Glutamatergic neuron (in vitro differentiated cells): ENCODE measurements at regions not wholly inside any gene's neighbourhood (a gene's known extent, or its start where the extent isn't known, plus 50 kb on each side); places are given as distances from the start of the nearest gene placed in this dataset.

Experiments
- DNase-seq: peaks from one replicate; pipeline ENCODE4 v3.0.0; 2022
- H3K27ac Mint-ChIP-seq: one replicate; pipeline ENCODE4 v1.8.0; 2020; ENCODE audit warnings: mild to moderate bottlenecking, mixed read lengths, inconsistent platforms; ENCODE audit not compliant: unreplicated experiment
- H3K27me3 Mint-ChIP-seq: one replicate; pipeline ENCODE4 v1.8.0; 2020; ENCODE audit warnings: mild to moderate bottlenecking, moderate library complexity, mixed read lengths, inconsistent platforms; ENCODE audit not compliant: unreplicated experiment
- H3K36me3 Mint-ChIP-seq: one replicate; pipeline ENCODE4 v1.8.0; 2020; ENCODE audit warnings: mild to moderate bottlenecking, mixed read lengths, inconsistent platforms; ENCODE audit not compliant: unreplicated experiment
- H3K4me1 Mint-ChIP-seq: one replicate; pipeline ENCODE4 v1.8.0; 2020; ENCODE audit warnings: mild to moderate bottlenecking, low read depth, mixed read lengths, inconsistent platforms; ENCODE audit not compliant: unreplicated experiment
- H3K4me3 Mint-ChIP-seq: one replicate; pipeline ENCODE4 v1.8.0; 2020; ENCODE audit warnings: mild to moderate bottlenecking, mixed read lengths, inconsistent platforms; ENCODE audit not compliant: unreplicated experiment
- H3K9me3 Mint-ChIP-seq: one replicate; pipeline ENCODE4 v1.8.0; 2020; ENCODE audit warnings: mild to moderate bottlenecking, moderate library complexity, mixed read lengths, inconsistent platforms; ENCODE audit not compliant: unreplicated experiment
- TF ChIP-seq, protein P1 (sequence below): fragments of 200-600 bp; sonication (generic); IDR thresholded peaks from one replicate; pipeline ENCODE4 v1.5.0; 2021; ENCODE audit not compliant: partially characterized antibody, unreplicated experiment

DNA sequence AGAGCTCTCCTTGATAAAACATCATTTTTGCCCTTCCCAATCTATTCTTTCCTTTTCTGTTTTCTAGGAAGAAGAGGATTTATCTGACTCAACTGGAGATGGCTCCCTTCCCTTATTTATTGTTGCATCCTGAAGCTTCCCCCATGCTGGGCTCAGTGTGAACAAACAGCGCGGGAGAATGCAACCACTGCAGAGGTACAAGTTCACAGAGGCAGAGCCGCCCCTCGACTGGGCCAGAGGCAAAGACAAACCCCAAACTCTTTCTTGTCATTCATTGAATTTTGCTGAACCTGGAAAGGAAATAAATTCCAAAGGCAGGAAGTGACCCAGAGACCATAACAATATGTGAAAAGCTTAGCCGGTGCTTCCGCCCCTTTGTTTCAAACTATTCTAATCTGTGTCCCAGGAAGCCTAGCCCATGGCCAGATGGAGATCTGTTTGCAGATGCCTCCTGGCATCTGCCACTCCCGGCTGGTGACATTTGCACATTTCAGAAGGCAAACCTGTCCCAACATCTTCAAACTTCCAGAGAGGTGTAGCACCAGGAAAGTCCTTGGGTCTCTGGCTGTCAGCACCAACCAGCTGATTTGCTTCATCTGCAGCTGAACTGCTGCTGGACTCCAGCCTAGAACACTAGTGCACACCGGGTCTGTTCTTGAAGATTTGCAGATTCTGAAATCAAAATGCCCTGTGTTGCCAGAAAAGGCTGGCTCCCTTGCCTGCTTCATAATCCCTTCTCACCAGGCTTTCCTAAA lies 79.4 kb upstream of the MAP4K3 start:
- H3K9me3 Mint-ChIP-seq = peaks cover 4% of the 10 kb centered on the region
- peaks cover 8% of the 10 kb centered on the region for H3K36me3 Mint-ChIP-seq
- peak overlapping the region; percentile 72 for H3K27ac Mint-ChIP-seq
- peak; percentile 21 for DNase-seq
- TF ChIP-seq, protein P1, sequence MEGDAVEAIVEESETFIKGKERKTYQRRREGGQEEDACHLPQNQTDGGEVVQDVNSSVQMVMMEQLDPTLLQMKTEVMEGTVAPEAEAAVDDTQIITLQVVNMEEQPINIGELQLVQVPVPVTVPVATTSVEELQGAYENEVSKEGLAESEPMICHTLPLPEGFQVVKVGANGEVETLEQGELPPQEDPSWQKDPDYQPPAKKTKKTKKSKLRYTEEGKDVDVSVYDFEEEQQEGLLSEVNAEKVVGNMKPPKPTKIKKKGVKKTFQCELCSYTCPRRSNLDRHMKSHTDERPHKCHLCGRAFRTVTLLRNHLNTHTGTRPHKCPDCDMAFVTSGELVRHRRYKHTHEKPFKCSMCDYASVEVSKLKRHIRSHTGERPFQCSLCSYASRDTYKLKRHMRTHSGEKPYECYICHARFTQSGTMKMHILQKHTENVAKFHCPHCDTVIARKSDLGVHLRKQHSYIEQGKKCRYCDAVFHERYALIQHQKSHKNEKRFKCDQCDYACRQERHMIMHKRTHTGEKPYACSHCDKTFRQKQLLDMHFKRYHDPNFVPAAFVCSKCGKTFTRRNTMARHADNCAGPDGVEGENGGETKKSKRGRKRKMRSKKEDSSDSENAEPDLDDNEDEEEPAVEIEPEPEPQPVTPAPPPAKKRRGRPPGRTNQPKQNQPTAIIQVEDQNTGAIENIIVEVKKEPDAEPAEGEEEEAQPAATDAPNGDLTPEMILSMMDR = no peak
- peaks cover 6% of the 10 kb centered on the region for H3K27me3 Mint-ChIP-seq
- H3K4me1 Mint-ChIP-seq = peaks cover 19% of the 10 kb centered on the region
- H3K4me3 Mint-ChIP-seq = peak overlapping the region; percentile 32

DNA sequence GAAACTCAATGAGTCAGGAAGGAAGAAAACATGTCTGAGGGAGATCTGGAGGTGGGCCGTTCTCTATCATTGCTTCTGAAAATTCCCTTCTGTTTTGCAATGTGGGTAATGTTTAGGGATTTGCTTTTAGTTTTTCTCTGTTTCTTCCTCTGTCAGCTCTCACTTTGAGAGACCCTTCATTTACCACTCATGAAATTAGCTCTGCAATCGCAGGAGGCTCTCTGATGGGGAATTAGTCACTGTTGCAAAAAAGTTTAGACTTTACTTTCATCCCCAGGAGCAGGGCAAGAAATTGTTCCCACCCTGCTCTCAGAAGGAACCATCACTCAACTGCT lies 80.0 kb upstream of the MAP4K3 start:
- peak overlapping the region; percentile 72 for H3K27ac Mint-ChIP-seq
- H3K27me3 Mint-ChIP-seq = peaks cover 6% of the 10 kb centered on the region
- no peak for DNase-seq
- peak overlapping the region; percentile 4 for H3K4me3 Mint-ChIP-seq
- peaks cover 4% of the 10 kb centered on the region for H3K9me3 Mint-ChIP-seq
- peaks cover 11% of the 10 kb centered on the region for H3K36me3 Mint-ChIP-seq
- TF ChIP-seq, protein P1 = no peak
- peaks cover 19% of the 10 kb centered on the region for H3K4me1 Mint-ChIP-seq

DNA sequence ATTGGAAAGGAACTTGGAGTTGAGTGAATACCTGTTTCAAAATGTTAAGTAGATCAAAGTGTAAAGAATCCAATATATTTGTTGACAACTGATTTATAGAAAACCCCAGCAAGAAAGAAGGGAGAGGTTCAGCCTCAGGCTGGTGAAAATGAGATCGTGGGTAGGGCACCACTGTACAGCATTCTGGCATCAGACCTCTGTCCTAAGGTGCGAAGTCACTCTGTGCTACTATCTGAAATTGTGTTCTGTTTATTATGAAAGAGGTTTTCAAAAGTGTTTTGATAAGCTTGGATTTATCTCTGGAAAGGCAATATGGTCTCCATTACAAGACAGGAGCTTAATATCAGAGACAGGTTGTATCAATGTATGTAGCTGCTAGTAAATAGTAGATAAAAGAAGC lies 80.5 kb upstream of the MAP4K3 start:
- peaks cover 4% of the 10 kb centered on the region for H3K9me3 Mint-ChIP-seq
- peaks cover 6% of the 10 kb centered on the region for H3K27me3 Mint-ChIP-seq
- DNase-seq = no peak
- peaks cover 19% of the 10 kb centered on the region for H3K4me1 Mint-ChIP-seq
- H3K36me3 Mint-ChIP-seq = peaks cover 16% of the 10 kb centered on the region
- TF ChIP-seq, protein P1 = no peak
- H3K27ac Mint-ChIP-seq = no peak overlapping the region
- no peak overlapping the region for H3K4me3 Mint-ChIP-seq

- TF ChIP-seq, protein P1 = no peak
- Mint-ChIP-seq H3K4me3 (no peak overlapping the region), H3K4me1 (peaks cover 19% of the 10 kb centered on the region), H3K27me3 (peaks cover 7% of the 10 kb centered on the region), H3K9me3 (peaks cover 4% of the 10 kb centered on the region), H3K27ac (no peak overlapping the region), H3K36me3 (peaks cover 22% of the 10 kb centered on the region)
- DNase-seq = no peak
These were observed 82.8 kb upstream of the MAP4K3 start for GRCh38 chr2:39519886-39520285.

DNA sequence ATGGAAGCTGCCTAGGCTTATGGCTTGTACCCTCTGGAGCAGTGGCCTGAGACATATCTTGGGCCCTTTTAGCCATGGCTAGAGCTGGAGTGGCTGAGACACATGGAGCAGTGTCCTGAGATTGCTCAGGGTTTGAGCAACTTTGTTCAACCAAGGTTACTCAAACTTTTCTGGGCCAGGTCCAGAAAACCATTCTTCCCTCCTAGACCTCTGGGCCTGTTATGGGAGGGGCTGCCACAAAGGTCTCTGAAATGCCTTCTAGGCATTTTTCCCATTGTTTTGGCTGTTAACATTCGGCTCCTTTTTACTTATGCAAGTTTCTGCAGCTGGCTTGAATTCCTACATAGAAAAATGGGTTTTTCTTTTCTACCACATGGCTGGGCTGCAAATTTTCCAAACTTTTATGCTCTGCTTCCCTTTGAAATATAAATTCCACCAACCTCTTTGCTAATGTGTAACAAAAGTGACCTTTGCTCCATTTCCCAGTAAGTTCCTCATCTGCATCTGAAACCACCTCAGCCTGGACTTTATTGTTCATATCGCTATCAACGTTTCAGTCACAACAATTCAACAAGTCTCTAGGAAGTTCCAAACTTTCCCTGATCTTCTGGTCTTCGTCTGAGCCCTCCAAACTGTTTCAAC lies 84.9 kb upstream of the MAP4K3 start:
- H3K27me3 Mint-ChIP-seq = peaks cover 1% of the 10 kb centered on the region
- DNase-seq = no peak
- H3K4me3 Mint-ChIP-seq = no peak overlapping the region
- peaks cover 22% of the 10 kb centered on the region for H3K36me3 Mint-ChIP-seq
- no peaks in the 10 kb centered on the region for H3K9me3 Mint-ChIP-seq
- TF ChIP-seq, protein P1 = no peak
- no peak overlapping the region for H3K27ac Mint-ChIP-seq
- peaks cover 5% of the 10 kb centered on the region for H3K4me1 Mint-ChIP-seq
